Thyroid gland (tissue), 4 donors: ENCODE measurements at regions not wholly inside any gene's neighbourhood (a gene's known extent, or its start where the extent isn't known, plus 50 kb on each side); places are given as distances from the start of the nearest gene placed in this dataset.

Source experiments
- DNase-seq, 2 donors: peaks; one replicate each; pipeline ENCODE4 v3.0.0-alpha.2; 2019
- H3K27ac ChIP-seq, 3 donors: fragments of 200-600 bp; sonication (generic); 1 replicate in 2 of 3; 2 replicates in 1 of 3; pipeline ENCODE4 v1.5.1; 2016 to 2019; ENCODE audit warnings: mild to moderate bottlenecking in 1 of 3, moderate library complexity in 1 of 3
- H3K27me3 ChIP-seq: fragments of 200-600 bp; sonication (generic); one replicate; pipeline ENCODE4 v1.5.1; 2019
- H3K36me3 ChIP-seq, 2 donors: fragments of 200-600 bp; sonication (generic); one replicate each; pipeline ENCODE4 v1.5.1; 2016 to 2019
- H3K4me1 ChIP-seq, 2 donors: fragments of 200-600 bp; sonication (generic); one replicate each; pipeline ENCODE4 v1.5.1; 2017 to 2019
- H3K4me3 ChIP-seq, 3 donors: fragments of 200-600 bp; sonication (generic); replicated peaks in 1 of 3; 1 replicate in 2 of 3; 2 replicates in 1 of 3; pipeline ENCODE4 v1.5.1; 2016; ENCODE audit warnings: mild to moderate bottlenecking in 1 of 3
- H3K9me3 ChIP-seq: fragments of 200-600 bp; sonication (generic); one replicate; pipeline ENCODE4 v1.5.1; 2017
- CTCF ChIP-seq, 6 experiments: fragments of 200-600 bp in 3 of 6; fragments of 450-650 bp in 3 of 6; sonication (generic) in 3 of 6; IDR thresholded peaks; one replicate each; pipeline ENCODE4 v1.5.1; 2016 to 2019; ENCODE audit warnings: antibody characterized with exemption in 6 of 6, mild to moderate bottlenecking in 2 of 6, inconsistent platforms in 1 of 6, moderate library complexity in 1 of 6
- POLR2A ChIP-seq, 2 donors: fragments of 450-650 bp; IDR thresholded peaks; one replicate each; pipeline ENCODE4 v1.6.1; 2017; ENCODE audit warnings: antibody characterized with exemption in 2 of 2, mild to moderate bottlenecking in 2 of 2, moderate library complexity in 1 of 2
- WGBS, 2 donors: methylation state at CpG; one replicate each; pipeline ENCODE4 v1.1.5; 2017; 5-methylcytosine and 5-hydroxymethylcytosine counted together
- intact Hi-C: fragments of 100-400 bp; cut with DNase I; formaldehyde crosslinking; loops from one replicate; pipeline ENCODE4 v1.15.1; 2023

GRCh38 chr6:103280417-103280816 is 1579.3 kb downstream of the HACE1 start:
- Histone ChIP-seq H3K4me1 (no peaks in the 10 kb centered on the region), H3K9me3 (no peaks in the 10 kb centered on the region), H3K27ac (no peak overlapping the region), H3K27me3 (no peaks in the 10 kb centered on the region), H3K36me3 (no peaks in the 10 kb centered on the region), H3K4me3 (no peak overlapping the region)
- TF ChIP-seq POLR2A (IDR thresholded peaks at IDR 0.05) (no peak), CTCF (IDR thresholded peaks at IDR 0.05) (no peak)
- intact Hi-C loops: no loop called here
- DNase-seq: no peak
- 88 to 90% methylated on average over 2 of the region's 2 CpGs for WGBS, 2 donors

GRCh38 chr6:103277936-103278335 is 1581.8 kb downstream of the HACE1 start:
- no peak for TF ChIP-seq POLR2A (IDR thresholded peaks at IDR 0.05)
- TF ChIP-seq CTCF (IDR thresholded peaks at IDR 0.05): no peak
- no peaks in the 10 kb centered on the region for H3K4me1 ChIP-seq
- no peak overlapping the region for H3K27ac ChIP-seq
- no peak for DNase-seq
- H3K9me3 ChIP-seq: no peaks in the 10 kb centered on the region
- H3K27me3 ChIP-seq: no peaks in the 10 kb centered on the region
- no peak overlapping the region for H3K4me3 ChIP-seq
- no peaks in the 10 kb centered on the region for H3K36me3 ChIP-seq
- WGBS, 2 donors: 78 to 89% methylated on average over 1 of the region's 1 CpG
- intact Hi-C loops: no loop called here

- DNase-seq: no peak
- H3K27me3 ChIP-seq: no peaks in the 10 kb centered on the region
- no peaks in the 10 kb centered on the region for H3K36me3 ChIP-seq
- TF ChIP-seq POLR2A (IDR thresholded peaks at IDR 0.05): no peak
- TF ChIP-seq CTCF (IDR thresholded peaks at IDR 0.05): no peak
- no peaks in the 10 kb centered on the region for H3K4me1 ChIP-seq
- H3K27ac ChIP-seq: no peak overlapping the region
- H3K4me3 ChIP-seq: no peak overlapping the region
- 29 to 36% methylated on average over 1 of the region's 1 CpG for WGBS, 2 donors
- intact Hi-C loops: no loop called here
- H3K9me3 ChIP-seq: no peaks in the 10 kb centered on the region
Observed at GRCh38 chr6:103273048-103273447, 1586.7 kb downstream of the HACE1 start.

- 67 to 77% methylated on average over 2 of the region's 2 CpGs for WGBS, 2 donors
- no peak overlapping the region for H3K27ac ChIP-seq
- no peaks in the 10 kb centered on the region for H3K36me3 ChIP-seq
- H3K9me3 ChIP-seq: no peaks in the 10 kb centered on the region
- no peak for DNase-seq
- intact Hi-C loops: no loop called here
- no peaks in the 10 kb centered on the region for H3K4me1 ChIP-seq
- TF ChIP-seq POLR2A (IDR thresholded peaks at IDR 0.05) (no peak), CTCF (IDR thresholded peaks at IDR 0.05) (no peak)
- no peaks in the 10 kb centered on the region for H3K27me3 ChIP-seq
- no peak overlapping the region for H3K4me3 ChIP-seq
Observed at GRCh38 chr6:103269581-103269980, 1590.1 kb downstream of the HACE1 start.

DNA sequence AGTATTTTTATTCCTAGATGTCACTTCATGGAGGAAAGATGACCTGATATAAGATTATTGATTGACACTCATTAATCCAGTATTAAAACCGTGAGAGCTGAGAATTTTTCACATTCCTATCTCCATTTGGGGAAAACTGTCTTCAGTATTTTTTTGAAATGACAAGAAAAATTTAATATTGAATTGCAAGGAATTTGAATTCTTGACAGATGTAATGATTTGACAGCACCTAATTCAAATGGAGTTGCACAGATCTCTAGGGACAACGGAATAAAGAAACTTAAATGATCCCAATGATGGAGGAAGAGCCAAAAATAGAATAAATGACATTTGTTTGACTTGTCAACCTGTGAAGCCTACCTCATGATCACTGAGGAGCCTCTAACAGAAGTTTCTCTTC is 1591.4 kb downstream of the HACE1 start:
- Histone ChIP-seq H3K4me1 (no peaks in the 10 kb centered on the region), H3K9me3 (no peaks in the 10 kb centered on the region), H3K4me3 (no peak overlapping the region), H3K36me3 (no peaks in the 10 kb centered on the region), H3K27ac (no peak overlapping the region), H3K27me3 (no peaks in the 10 kb centered on the region)
- WGBS, 2 donors: 78 to 80% methylated on average over 2 of the region's 2 CpGs
- TF ChIP-seq POLR2A (IDR thresholded peaks at IDR 0.05) (no peak), CTCF (IDR thresholded peaks at IDR 0.05) (no peak)
- intact Hi-C loops: no loop called here
- DNase-seq: no peak
